RWPE1 (cell line): ENCODE measurements at regions not wholly inside any gene's neighbourhood (a gene's known extent, or its start where the extent isn't known, plus 50 kb on each side); places are given as distances from the start of the nearest gene placed in this dataset.
A peak's percentile ranks its signal among the peaks of the same experiment; 100 is the strongest.

Experiments used
- CTCF ChIA-PET: fragments of 350-600 bp; sonication (Branson Sonifier 250); formaldehyde crosslinking; extraction: SDS; loops from one replicate; lab custom pipeline; 2021; lab: Yijun Ruan, JAX
- POLR2A ChIA-PET: fragments of 400-600 bp; formaldehyde crosslinking; extraction: SDS; loops from one replicate; lab custom pipeline; 2020; ENCODE audit warnings: antibody characterized with exemption; ENCODE audit not compliant: low non-redundant PET; lab: Yijun Ruan, JAX
- DNase-seq: peaks from one replicate; pipeline ENCODE4 v3.0.0; 2012; ENCODE audit warnings: low spot score
- H3K27ac ChIP-seq: fragments of 450-650 bp; 2 replicates; pipeline ENCODE4 v1.5.1; 2017
- TF ChIP-seq, protein P1 (sequence below): fragments of 450-650 bp; conservative IDR thresholded peaks from 2 replicates; pipeline ENCODE4 v1.5.1; 2017; ENCODE audit warnings: low read depth, mild to moderate bottlenecking

DNA sequence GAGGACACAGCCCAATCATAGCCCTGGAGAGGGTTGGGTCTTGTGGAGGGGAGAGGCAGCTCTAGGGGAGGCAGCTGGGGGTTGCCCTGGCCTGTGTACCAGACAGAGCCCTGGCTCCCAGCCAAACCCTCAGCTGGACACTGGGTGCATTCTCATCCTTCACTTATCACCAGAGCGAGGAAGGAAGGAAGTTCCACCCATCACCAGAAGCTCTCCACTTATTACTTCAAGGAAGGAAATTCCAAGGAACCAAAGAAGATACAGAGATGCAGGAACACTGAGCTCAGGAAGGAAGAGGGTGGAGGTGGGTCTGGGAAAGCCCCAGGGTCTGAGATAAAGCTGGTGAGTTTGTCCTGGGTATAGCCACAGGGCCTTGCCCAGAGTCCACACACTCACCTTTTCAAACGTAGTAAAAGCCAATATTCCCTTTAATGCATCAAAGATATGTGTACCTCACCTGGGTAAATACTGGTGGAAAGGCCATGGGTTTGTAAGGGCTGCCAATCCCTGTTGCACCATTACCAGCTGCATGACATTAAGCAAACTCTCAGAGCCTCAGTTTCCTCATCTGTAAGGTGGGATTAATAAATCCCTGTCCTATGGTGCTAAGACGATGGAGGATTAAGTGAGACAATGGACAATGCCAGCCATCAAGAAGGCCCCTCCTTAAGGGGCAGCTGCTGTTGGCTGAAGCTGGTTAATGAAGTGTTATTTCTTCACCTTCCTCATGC lies 109.7 kb upstream of the NAA20 start:
- peak overlapping the region; percentile 44 for H3K27ac ChIP-seq
- TF ChIP-seq, protein P1, sequence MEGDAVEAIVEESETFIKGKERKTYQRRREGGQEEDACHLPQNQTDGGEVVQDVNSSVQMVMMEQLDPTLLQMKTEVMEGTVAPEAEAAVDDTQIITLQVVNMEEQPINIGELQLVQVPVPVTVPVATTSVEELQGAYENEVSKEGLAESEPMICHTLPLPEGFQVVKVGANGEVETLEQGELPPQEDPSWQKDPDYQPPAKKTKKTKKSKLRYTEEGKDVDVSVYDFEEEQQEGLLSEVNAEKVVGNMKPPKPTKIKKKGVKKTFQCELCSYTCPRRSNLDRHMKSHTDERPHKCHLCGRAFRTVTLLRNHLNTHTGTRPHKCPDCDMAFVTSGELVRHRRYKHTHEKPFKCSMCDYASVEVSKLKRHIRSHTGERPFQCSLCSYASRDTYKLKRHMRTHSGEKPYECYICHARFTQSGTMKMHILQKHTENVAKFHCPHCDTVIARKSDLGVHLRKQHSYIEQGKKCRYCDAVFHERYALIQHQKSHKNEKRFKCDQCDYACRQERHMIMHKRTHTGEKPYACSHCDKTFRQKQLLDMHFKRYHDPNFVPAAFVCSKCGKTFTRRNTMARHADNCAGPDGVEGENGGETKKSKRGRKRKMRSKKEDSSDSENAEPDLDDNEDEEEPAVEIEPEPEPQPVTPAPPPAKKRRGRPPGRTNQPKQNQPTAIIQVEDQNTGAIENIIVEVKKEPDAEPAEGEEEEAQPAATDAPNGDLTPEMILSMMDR = no peak
- POLR2A ChIA-PET = no interaction called here
- DNase-seq = no peak
- CTCF ChIA-PET = interaction anchor here (0.6 kb wide), 1 partner anchor 683 kb away, joined by 3 read pairs; no protein-coding TSS in a partner anchor

DNA sequence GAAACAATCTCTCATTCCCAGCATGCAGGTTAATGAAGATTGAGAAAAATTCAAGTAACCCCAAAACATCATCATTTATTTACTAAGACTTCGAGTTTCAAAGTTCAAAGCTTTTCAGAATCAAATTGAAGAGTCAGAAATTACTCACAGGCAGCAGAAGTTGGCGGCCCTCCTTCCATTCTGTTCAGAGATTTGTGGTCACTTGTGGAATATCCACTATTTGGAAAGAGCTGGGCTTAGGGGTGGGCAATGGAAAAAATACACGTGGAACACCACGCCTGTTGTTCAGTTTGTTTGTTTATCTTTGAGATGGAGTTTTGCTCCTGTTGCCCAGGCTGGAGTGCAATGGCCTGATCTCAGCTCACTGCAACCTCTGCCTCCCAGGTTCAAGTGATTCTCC lies 108.6 kb upstream of the NAA20 start:
- ChIA-PET CTCF (interaction anchor here (0.7 kb wide), 2 partner anchors 93 to 405 kb away, joined by 3 read pairs; no protein-coding TSS in a partner anchor), POLR2A (no interaction called here)
- peak overlapping the region; percentile 81 for H3K27ac ChIP-seq
- TF ChIP-seq, protein P1 = no peak
- no peak for DNase-seq

DNA sequence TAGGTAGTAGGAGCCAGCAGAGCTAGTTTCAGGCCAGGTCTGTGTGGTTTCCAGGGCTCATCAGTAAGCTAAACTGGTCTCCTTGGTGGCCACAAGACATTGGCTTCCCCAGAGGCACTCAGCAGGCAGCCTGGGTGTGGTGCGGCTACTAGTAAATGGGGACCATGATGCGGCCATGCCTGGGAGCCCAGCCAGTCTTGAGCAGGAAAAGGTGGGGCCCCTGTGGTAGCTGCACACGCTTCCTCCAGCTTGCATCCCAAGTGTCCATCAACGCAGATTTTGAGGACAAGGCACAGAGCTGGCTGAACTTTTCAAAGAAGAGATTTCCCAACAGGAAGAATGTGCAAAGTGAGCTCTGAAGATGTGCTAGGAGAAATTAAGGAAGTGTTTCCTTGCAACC lies 107.4 kb upstream of the NAA20 start:
- TF ChIP-seq, protein P1 = no peak
- CTCF ChIA-PET = no interaction called here
- DNase-seq = no peak
- POLR2A ChIA-PET = no interaction called here
- peak overlapping the region; percentile 81 for H3K27ac ChIP-seq

DNA sequence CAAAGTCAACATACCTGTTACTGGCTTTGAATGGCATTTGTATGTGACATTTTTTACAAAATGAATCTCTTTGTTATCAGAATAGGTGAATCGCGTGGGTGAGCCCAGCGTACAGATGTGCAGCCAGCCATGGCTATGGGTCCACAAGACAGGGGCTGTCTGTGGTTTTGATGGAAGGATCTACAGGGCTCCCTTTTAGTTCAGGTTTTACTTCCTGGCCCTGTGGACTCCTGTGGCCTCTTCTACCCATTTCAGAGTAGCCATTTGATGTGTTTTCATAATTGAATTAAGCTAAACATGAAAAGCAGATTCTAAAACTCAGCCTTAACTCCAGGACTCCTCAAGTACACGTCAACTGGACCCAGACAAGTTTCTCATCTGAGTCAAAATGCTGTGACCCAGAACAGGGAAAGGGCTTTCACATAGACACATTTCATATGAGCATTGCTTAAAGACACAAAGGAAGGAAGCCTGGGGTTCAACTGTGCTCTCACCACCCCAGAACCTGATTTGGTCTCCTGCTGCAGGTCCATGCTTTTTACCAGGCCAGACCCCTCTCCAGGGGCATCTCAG lies 105.3 kb upstream of the NAA20 start:
- DNase-seq = no peak
- TF ChIP-seq, protein P1 = no peak
- ChIA-PET POLR2A (no interaction called here), CTCF (interaction anchor here (0.6 to 1.3 kb wide), 2 partner anchors 10 to 219 kb away, joined by 3 to 9 read pairs; no protein-coding TSS in a partner anchor)
- H3K27ac ChIP-seq = peak overlapping the region; percentile 44

DNA sequence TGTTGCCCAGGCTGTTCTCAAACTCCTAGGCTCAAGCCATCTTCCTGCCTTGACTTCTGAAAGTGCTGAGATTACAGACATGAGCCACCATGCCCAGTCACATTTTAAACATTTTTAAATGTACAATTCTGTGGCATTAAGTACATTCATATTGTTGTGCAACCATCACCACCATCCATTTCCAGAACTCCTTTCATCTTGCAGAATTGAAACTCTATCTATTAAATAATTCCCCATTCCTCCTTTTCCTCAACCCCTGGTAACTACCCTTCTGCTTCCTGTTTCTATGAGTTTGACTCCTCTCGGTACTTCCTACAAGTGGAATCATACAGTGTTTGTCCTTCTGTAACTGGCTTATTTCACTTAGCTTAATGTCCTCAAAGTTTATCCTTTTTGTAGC lies 103.8 kb upstream of the NAA20 start:
- TF ChIP-seq, protein P1 = no peak
- ChIA-PET CTCF (no interaction called here), POLR2A (no interaction called here)
- H3K27ac ChIP-seq = no peak overlapping the region
- DNase-seq = no peak

DNA sequence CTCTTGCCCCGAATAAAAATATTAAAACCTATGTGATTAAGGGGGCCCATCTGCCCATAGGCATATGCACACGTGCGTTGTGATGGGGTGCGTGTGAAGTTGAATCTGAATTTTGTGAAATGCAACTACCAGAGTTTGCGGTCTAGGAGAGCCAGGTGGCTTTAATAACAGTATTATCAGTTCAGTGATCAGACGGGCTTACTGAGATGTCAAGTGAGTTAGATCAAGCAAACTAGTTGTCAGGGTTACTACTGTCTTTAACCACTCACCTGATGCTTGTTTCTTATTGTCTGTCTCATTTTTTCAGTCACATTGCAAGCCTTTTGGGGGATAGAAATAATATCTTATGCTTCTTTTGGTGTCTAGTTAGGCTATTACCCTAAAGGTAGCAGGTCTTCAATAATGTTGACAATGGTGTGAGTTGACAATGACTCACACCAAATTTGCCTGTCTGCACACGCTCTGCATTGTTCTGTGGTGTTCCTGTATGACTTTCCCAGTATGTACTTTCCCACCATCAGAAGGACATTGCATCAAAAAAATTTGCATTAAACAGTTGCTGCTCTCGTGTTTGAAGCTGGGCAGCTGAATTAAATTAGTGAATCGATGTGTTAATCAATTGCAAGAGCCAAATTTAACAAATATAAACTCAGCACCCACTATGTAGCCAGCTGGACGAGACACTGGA lies 103.1 kb upstream of the NAA20 start:
- CTCF ChIA-PET = no interaction called here
- H3K27ac ChIP-seq = peak overlapping the region; percentile 85
- peak; percentile 88 for DNase-seq
- POLR2A ChIA-PET = interaction anchor here (0.7 kb wide), 1 partner anchor 254 kb away, joined by 3 read pairs; no protein-coding TSS in a partner anchor
- TF ChIP-seq, protein P1 = no peak
